Loucy (cell line): ENCODE measurements at regions not wholly inside any gene's neighbourhood (a gene's known extent, or its start where the extent isn't known, plus 50 kb on each side); places are given as distances from the start of the nearest gene placed in this dataset.

Experiments used
- CTCF ChIP-seq: fragments of 200-600 bp; sonication (generic); conservative IDR thresholded peaks from 2 replicates; pipeline ENCODE4 v1.5.1; 2014; ENCODE audit warnings: mild to moderate bottlenecking, antibody characterized with exemption, low read length
- EZH2phosphoT487 ChIP-seq: fragments of 200-600 bp; IDR thresholded peaks from 2 replicates; pipeline ENCODE4 v1.6.1; 2018; ENCODE audit warnings: antibody characterized with exemption, mild to moderate bottlenecking, moderate library complexity, borderline replicate concordance

- TF ChIP-seq CTCF (no peak), EZH2phosphoT487 (no peak)
Observed at GRCh38 chr15:96403932-96404331, 73.4 kb downstream of the NR2F2 start.
